Aorta (tissue), 5 donors: ENCODE measurements at regions not wholly inside any gene's neighbourhood (a gene's known extent, or its start where the extent isn't known, plus 50 kb on each side); places are given as distances from the start of the nearest gene placed in this dataset.

Experiments used
- ATAC-seq: fragments of 200-7000 bp; cut with Tn5 transposase; one replicate; pipeline ENCODE4 v1.9.1; 2022; ENCODE audit warnings: moderate library complexity; ENCODE audit not compliant: low FRiP score
- DNase-seq, 2 donors: peaks; one replicate each; pipeline ENCODE4 v3.0.0-alpha.2; 2020
- H3K27ac ChIP-seq, 2 donors: one replicate each; pipeline ENCODE4 v1.5.1; 2013; ENCODE audit warnings: low read length in 2 of 2, mild to moderate bottlenecking in 2 of 2, moderate library complexity in 2 of 2, control low read depth in 1 of 2, inconsistent platforms in 1 of 2, low read depth in 1 of 2
- H3K27me3 ChIP-seq, 2 donors: one replicate each; pipeline ENCODE4 v1.6.1; 2013; ENCODE audit warnings: control low read depth in 1 of 2, low read length in 1 of 2, mild to moderate bottlenecking in 1 of 2, moderate library complexity in 1 of 2; ENCODE audit not compliant: insufficient read depth in 2 of 2, control insufficient read depth in 1 of 2
- H3K36me3 ChIP-seq, 2 donors: one replicate each; pipeline ENCODE4 v1.6.1; 2013; ENCODE audit warnings: control low read depth in 1 of 2, low read length in 1 of 2, mild to moderate bottlenecking in 1 of 2; ENCODE audit not compliant: insufficient read depth in 2 of 2, control insufficient read depth in 1 of 2
- H3K4me1 ChIP-seq, 2 donors: one replicate each; pipeline ENCODE4 v1.6.1; 2013; ENCODE audit warnings: low read length in 2 of 2, control low read depth in 1 of 2, mild to moderate bottlenecking in 1 of 2, moderate library complexity in 1 of 2; ENCODE audit not compliant: insufficient read depth in 2 of 2, control insufficient read depth in 1 of 2
- H3K4me3 ChIP-seq, 2 donors: one replicate each; pipeline ENCODE4 v1.5.1; 2013; ENCODE audit warnings: low read length in 2 of 2, control low read depth in 1 of 2, mild to moderate bottlenecking in 1 of 2
- H3K9me3 ChIP-seq: one replicate; pipeline ENCODE4 v1.6.1; 2013; ENCODE audit warnings: mild to moderate bottlenecking, low read length; ENCODE audit not compliant: control insufficient read depth
- WGBS, 2 donors: extraction: QIAGEN DNeasy Blood & Tissue Kit; methylation state at CpG; one replicate each; pipeline ENCODE4 v1.1.7; 2013; 5-methylcytosine and 5-hydroxymethylcytosine counted together
- intact Hi-C, 2 donors: fragments of 100-400 bp; cut with DNase I; formaldehyde crosslinking; loops; one replicate each; pipeline versions ENCODE4 v1.14.2 to v1.15.0; 2022
- donor health status: healthy with polysubstance abuse.
- donor health status: Bipolar disorder and iron deficiency.
- donor health status: DM: no; HTN: no; CAD: no.
- donor health status: DM: no; HTN: no; CAD: no.
- donor health status: DM: yes; HTN: yes; CAD: no.

GRCh38 chr18:27762054-27762453, 414.9 kb downstream of the CDH2 start:
- no peaks in the 10 kb centered on the region for H3K4me1 ChIP-seq
- WGBS, 2 donors = 57 to 77% methylated on average over 4 of the region's 4 CpGs
- no peaks in the 10 kb centered on the region for H3K36me3 ChIP-seq
- intact Hi-C loops = no loop called here
- DNase-seq (no peak), ATAC-seq (no peak)
- no peak overlapping the region for H3K4me3 ChIP-seq
- H3K27ac ChIP-seq = no peak overlapping the region
- H3K9me3 ChIP-seq = no peaks in the 10 kb centered on the region
- no peaks in the 10 kb centered on the region for H3K27me3 ChIP-seq

DNA sequence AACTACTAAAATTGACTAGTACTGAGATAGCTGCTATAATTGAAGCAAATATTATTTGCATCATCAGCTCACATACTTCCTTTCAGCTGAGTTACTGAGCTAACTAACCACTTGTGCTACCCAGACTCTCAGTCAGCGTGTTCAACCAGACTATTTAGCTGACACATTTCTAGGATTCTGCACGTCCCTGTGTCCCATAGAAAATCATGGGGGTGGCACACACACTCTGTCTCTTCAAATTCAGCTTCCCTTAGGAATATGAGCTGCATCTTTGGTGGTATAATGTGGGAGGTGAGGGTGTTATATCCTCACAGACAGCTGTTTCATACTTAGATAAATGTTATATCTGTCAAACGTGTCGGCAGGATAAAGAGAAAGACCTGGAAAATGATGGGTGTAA, 424.0 kb downstream of the CDH2 start:
- no peak for ATAC-seq
- H3K27ac ChIP-seq = no peak overlapping the region
- H3K36me3 ChIP-seq = no peaks in the 10 kb centered on the region
- no peaks in the 10 kb centered on the region for H3K4me1 ChIP-seq
- H3K4me3 ChIP-seq = no peak overlapping the region
- WGBS, 2 donors = 83 to 90% methylated on average over 4 of the region's 4 CpGs
- no peaks in the 10 kb centered on the region for H3K9me3 ChIP-seq
- no peaks in the 10 kb centered on the region for H3K27me3 ChIP-seq
- no peak for DNase-seq
- intact Hi-C loops = no loop called here

- WGBS, 2 donors = 90 to 93% methylated on average over 5 of the region's 5 CpGs
- no peaks in the 10 kb centered on the region for H3K27me3 ChIP-seq
Observed at GRCh38 chr18:27750923-27751322, 426.0 kb downstream of the CDH2 start.

DNA sequence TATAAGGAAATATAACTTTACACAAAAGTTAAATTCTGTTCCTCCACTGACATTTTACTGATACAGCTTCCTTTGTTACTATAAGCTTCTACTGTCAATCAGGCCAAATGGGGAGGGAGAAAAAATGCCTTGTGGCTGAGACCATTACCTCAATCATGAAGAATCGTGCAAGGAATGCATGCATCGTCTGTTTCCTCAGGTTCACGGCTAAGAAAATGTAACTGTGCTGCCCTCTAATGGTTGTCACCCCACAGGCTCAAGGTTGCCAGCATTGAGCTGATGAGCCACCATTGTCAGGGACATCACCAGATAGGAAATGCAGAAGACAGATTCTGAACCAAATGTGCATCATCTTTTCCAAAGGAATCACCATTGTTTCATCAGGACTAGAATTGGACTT, 426.9 kb downstream of the CDH2 start:
- no peaks in the 10 kb centered on the region for H3K9me3 ChIP-seq
- no peaks in the 10 kb centered on the region for H3K27me3 ChIP-seq
- H3K4me3 ChIP-seq = no peak overlapping the region
- intact Hi-C loops = no loop called here
- ATAC-seq (no peak), DNase-seq (no peak)
- no peaks in the 10 kb centered on the region for H3K36me3 ChIP-seq
- no peaks in the 10 kb centered on the region for H3K4me1 ChIP-seq
- H3K27ac ChIP-seq = no peak overlapping the region
- 0 to 2% methylated on average over 3 of the region's 3 CpGs for WGBS, 2 donors

More at GRCh38 chr18:27750923-27751322, 426.0 kb downstream of the CDH2 start:
- Histone ChIP-seq H3K4me1 (no peaks in the 10 kb centered on the region), H3K9me3 (no peaks in the 10 kb centered on the region), H3K36me3 (no peaks in the 10 kb centered on the region), H3K27ac (no peak overlapping the region), H3K4me3 (no peak overlapping the region)
- no peak for DNase-seq
- intact Hi-C loops = no loop called here
- no peak for ATAC-seq

DNA sequence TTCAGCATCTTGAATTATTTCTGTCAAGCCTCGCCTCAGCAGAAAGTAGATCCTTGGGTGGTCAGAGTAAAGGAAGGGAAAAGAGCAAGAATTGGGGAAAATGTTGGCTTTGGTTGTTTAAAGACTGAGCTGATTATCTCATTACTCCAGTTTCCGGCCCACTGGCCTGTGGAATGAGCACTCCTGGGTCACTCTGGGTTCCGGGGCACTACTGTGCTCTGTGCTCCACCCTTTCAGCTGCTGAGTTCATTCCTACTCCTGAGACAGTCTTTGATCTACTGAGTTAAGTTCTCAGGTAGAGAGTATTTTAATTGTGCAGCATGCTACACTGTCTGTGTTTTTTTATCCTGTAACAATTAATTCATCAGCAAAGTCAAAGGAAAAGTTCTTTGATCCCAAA, 427.7 kb downstream of the CDH2 start:
- DNase-seq (no peak), ATAC-seq (no peak)
- Histone ChIP-seq H3K27ac (no peak overlapping the region), H3K4me3 (no peak overlapping the region), H3K9me3 (no peaks in the 10 kb centered on the region), H3K27me3 (no peaks in the 10 kb centered on the region), H3K36me3 (no peaks in the 10 kb centered on the region), H3K4me1 (no peaks in the 10 kb centered on the region)
- intact Hi-C loops = no loop called here
- 90 to 92% methylated on average over 3 of the region's 3 CpGs for WGBS, 2 donors

GRCh38 chr18:27746241-27746640, 430.7 kb downstream of the CDH2 start:
- intact Hi-C loops = no loop called here
- no peak for DNase-seq
- no peaks in the 10 kb centered on the region for H3K9me3 ChIP-seq
- H3K36me3 ChIP-seq = no peaks in the 10 kb centered on the region
- H3K4me3 ChIP-seq = no peak overlapping the region
- 80 to 87% methylated on average over 5 of the region's 5 CpGs for WGBS, 2 donors
- H3K27me3 ChIP-seq = no peaks in the 10 kb centered on the region
- no peak overlapping the region for H3K27ac ChIP-seq
- ATAC-seq = no peak
- H3K4me1 ChIP-seq = no peaks in the 10 kb centered on the region

DNA sequence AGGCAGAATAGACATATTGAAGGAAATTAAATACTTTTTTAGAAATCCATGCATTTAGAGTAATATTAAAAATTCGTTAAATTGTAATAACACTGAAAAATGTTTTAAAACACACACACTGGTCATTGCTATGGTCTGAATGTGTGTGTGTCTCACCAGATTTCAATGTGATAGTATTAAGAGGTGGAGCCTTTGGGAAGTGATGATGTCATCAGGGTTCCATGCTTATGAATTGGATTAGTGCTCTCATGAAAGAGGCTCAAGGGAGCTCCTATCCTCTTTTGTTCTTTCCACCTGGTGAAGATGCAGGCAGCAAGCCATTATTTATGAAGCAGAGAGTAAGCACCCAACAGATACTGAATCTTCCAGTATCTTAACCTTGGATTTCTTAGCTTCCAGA, 441.8 kb downstream of the CDH2 start:
- Histone ChIP-seq H3K9me3 (no peaks in the 10 kb centered on the region), H3K4me1 (no peaks in the 10 kb centered on the region), H3K36me3 (no peaks in the 10 kb centered on the region), H3K27ac (no peak overlapping the region), H3K27me3 (no peaks in the 10 kb centered on the region), H3K4me3 (no peak overlapping the region)
- ATAC-seq (no peak), DNase-seq (no peak)
- intact Hi-C loops = no loop called here
- WGBS, 2 donors = 90 to 95% methylated on average over 1 of the region's 1 CpG

- intact Hi-C loops = no loop called here
- Histone ChIP-seq H3K4me3 (no peak overlapping the region), H3K9me3 (peaks cover 6% of the 10 kb centered on the region), H3K27ac (no peak overlapping the region), H3K36me3 (no peaks in the 10 kb centered on the region), H3K4me1 (no peaks in the 10 kb centered on the region), H3K27me3 (no peaks in the 10 kb centered on the region)
- DNase-seq (no peak), ATAC-seq (no peak)
- WGBS, 2 donors = 95 to 96% methylated on average over 3 of the region's 3 CpGs
Observed at GRCh38 chr18:27731211-27731610, 445.7 kb downstream of the CDH2 start.

- ATAC-seq = no peak
- Histone ChIP-seq H3K27ac (no peak overlapping the region), H3K4me3 (no peak overlapping the region), H3K9me3 (peaks cover 6% of the 10 kb centered on the region), H3K36me3 (no peaks in the 10 kb centered on the region), H3K27me3 (no peaks in the 10 kb centered on the region), H3K4me1 (no peaks in the 10 kb centered on the region)
- intact Hi-C loops = no loop called here
- no peak for DNase-seq
Observed at GRCh38 chr18:27728659-27729058, 448.3 kb downstream of the CDH2 start.
